ENCODE measurements at regions not wholly inside any gene's neighbourhood (a gene's known extent, or its start where the extent isn't known, plus 50 kb on each side); places are given as distances from the start of the nearest gene placed in this dataset.

DNA sequence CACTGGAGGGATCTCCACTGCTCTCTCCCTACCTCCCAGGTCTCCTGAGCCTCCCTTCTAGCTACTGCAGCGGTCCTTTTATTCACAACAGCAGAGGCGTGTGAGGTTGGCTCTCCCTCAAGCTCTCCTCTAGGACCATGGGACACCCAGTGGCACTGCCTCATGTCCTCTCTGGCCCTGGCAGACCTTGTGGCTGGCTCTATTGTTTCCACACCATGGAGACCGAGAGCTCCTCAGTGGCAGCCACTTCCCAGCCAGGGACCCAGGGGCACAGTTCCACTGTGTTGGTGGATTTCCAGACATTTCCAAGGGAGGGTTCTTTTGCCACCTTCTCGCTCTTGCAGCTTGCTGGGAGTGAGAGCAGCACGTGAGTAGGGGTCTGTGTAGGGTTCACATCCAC lies 204.9 kb downstream of the AXIN2 start:
- H3K27me3 ChIP-seq (ENCODE audit: insufficient read depth, low read depth): no peaks in the 10 kb centered on the region

DNA sequence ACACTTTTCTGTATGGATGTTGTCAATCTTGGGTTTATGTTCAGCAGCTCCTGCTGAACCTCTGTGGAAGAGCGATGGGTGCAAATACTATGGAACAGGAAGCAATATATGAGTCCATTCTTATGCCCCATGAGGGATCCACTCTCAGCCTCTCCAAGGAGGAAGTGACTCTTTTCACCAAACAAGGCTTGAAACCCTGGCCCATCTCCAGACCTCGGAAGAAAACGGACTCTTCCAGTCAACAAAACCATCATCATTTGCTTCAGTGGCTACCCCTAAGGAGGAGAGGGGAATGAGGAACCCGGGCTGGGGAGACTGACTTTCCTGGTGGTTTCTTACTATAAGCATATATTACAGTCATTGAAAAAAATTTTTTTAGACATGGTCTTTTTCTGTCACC lies 206.2 kb downstream of the AXIN2 start:
- H3K9ac ChIP-seq: no peak overlapping the region
- no peaks in the 10 kb centered on the region for H3K79me2 ChIP-seq (ENCODE audit: insufficient read depth, low read depth)

More for the DNA sequence above, 204.9 kb downstream of the AXIN2 start:
- TF ChIP-seq, protein P1, sequence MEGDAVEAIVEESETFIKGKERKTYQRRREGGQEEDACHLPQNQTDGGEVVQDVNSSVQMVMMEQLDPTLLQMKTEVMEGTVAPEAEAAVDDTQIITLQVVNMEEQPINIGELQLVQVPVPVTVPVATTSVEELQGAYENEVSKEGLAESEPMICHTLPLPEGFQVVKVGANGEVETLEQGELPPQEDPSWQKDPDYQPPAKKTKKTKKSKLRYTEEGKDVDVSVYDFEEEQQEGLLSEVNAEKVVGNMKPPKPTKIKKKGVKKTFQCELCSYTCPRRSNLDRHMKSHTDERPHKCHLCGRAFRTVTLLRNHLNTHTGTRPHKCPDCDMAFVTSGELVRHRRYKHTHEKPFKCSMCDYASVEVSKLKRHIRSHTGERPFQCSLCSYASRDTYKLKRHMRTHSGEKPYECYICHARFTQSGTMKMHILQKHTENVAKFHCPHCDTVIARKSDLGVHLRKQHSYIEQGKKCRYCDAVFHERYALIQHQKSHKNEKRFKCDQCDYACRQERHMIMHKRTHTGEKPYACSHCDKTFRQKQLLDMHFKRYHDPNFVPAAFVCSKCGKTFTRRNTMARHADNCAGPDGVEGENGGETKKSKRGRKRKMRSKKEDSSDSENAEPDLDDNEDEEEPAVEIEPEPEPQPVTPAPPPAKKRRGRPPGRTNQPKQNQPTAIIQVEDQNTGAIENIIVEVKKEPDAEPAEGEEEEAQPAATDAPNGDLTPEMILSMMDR (conservative IDR thresholded peaks at IDR 0.05; ENCODE audit: low read depth, low read length): no peak
- Histone ChIP-seq H2AFZ (ENCODE audit: low read depth) (no peak overlapping the region), H3K4me2 (no peak overlapping the region), H3K36me3 (ENCODE audit: insufficient read depth) (no peaks in the 10 kb centered on the region), H4K20me1 (ENCODE audit: insufficient read depth) (no peaks in the 10 kb centered on the region), H3K27ac (no peak overlapping the region), H3K79me2 (ENCODE audit: insufficient read depth, low read depth) (no peaks in the 10 kb centered on the region), H3K4me1 (ENCODE audit: low read depth, poor library complexity, severe bottlenecking) (no peaks in the 10 kb centered on the region), H3K9ac (no peak overlapping the region), H3K4me3 (IDR thresholded peaks at IDR 0.05; ENCODE audit: insufficient read depth, low read depth, low read length) (no peak overlapping the region)

DNA sequence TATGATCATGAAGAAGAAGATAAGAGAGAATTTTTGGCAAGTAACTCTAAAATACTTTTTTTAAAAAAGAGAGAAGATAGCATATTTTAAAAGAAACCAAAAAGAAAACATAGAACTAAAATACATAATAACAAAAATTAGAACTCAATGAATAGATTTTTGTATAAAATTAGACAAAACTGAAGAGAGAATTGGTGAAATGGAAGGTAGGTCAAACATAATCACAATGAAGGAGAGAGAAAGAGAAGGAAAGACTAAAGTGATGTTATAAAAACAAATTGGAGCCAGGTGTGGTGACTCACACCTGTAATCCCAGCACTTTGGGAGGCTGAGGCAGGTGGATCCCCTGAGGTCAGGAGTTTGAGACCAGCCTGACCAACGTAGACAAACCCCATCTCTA lies 211.5 kb downstream of the AXIN2 start:
- H3K27ac ChIP-seq: no peak overlapping the region
- H3K4me3 ChIP-seq (IDR thresholded peaks at IDR 0.05; ENCODE audit: insufficient read depth, low read depth, low read length): no peak overlapping the region
- H3K4me1 ChIP-seq (ENCODE audit: low read depth, poor library complexity, severe bottlenecking): no peaks in the 10 kb centered on the region
- no peaks in the 10 kb centered on the region for H3K27me3 ChIP-seq (ENCODE audit: insufficient read depth, low read depth)
- H3K4me2 ChIP-seq: no peak overlapping the region
- no peaks in the 10 kb centered on the region for H3K79me2 ChIP-seq (ENCODE audit: insufficient read depth, low read depth)
- H4K20me1 ChIP-seq (ENCODE audit: insufficient read depth): no peaks in the 10 kb centered on the region
- no peak overlapping the region for H2AFZ ChIP-seq (ENCODE audit: low read depth)
- no peaks in the 10 kb centered on the region for H3K36me3 ChIP-seq (ENCODE audit: insufficient read depth)
- TF ChIP-seq, protein P1 (conservative IDR thresholded peaks at IDR 0.05; ENCODE audit: low read depth, low read length): no peak
- no peak overlapping the region for H3K9ac ChIP-seq

More for the DNA sequence above, 206.2 kb downstream of the AXIN2 start:
- no peaks in the 10 kb centered on the region for H3K27me3 ChIP-seq (ENCODE audit: insufficient read depth, low read depth)
- no peaks in the 10 kb centered on the region for H4K20me1 ChIP-seq (ENCODE audit: insufficient read depth)
- no peak overlapping the region for H3K4me3 ChIP-seq (IDR thresholded peaks at IDR 0.05; ENCODE audit: insufficient read depth, low read depth, low read length)
- H3K4me1 ChIP-seq (ENCODE audit: low read depth, poor library complexity, severe bottlenecking): no peaks in the 10 kb centered on the region
- H3K27ac ChIP-seq: no peak overlapping the region
- no peaks in the 10 kb centered on the region for H3K36me3 ChIP-seq (ENCODE audit: insufficient read depth)
- H3K4me2 ChIP-seq: no peak overlapping the region
- TF ChIP-seq, protein P1 (conservative IDR thresholded peaks at IDR 0.05; ENCODE audit: low read depth, low read length): no peak
- no peak overlapping the region for H2AFZ ChIP-seq (ENCODE audit: low read depth)

DNA sequence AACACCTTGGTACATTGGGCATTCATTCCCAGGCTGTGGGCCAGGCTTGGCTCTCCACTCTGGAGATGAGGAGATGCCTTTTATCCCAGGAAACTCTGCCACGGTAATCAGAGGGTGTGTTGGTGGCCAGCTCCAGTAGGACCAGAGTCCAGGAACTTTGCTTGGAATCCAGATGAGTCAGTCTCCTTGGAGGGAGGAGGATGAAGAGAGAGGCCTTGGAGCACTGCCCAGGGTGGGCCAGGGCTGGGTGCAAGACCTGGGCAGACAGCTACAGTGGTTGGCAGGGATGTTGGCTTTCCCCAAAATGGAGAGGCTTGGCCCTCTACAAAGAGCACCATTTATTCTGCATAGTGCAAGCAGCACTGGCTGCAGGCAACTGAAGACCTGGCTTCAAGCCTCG lies 209.0 kb downstream of the RGS9 start:
- Histone ChIP-seq H4K20me1 (ENCODE audit: insufficient read depth) (no peaks in the 10 kb centered on the region), H3K4me3 (IDR thresholded peaks at IDR 0.05; ENCODE audit: insufficient read depth, low read depth, low read length) (no peak overlapping the region), H3K4me2 (no peak overlapping the region), H3K4me1 (ENCODE audit: low read depth, poor library complexity, severe bottlenecking) (no peaks in the 10 kb centered on the region), H3K27me3 (ENCODE audit: insufficient read depth, low read depth) (no peaks in the 10 kb centered on the region), H2AFZ (ENCODE audit: low read depth) (no peak overlapping the region), H3K36me3 (ENCODE audit: insufficient read depth) (no peaks in the 10 kb centered on the region), H3K27ac (no peak overlapping the region), H3K9ac (no peak overlapping the region), H3K79me2 (ENCODE audit: insufficient read depth, low read depth) (no peaks in the 10 kb centered on the region)
- TF ChIP-seq, protein P1 (conservative IDR thresholded peaks at IDR 0.05; ENCODE audit: low read depth, low read length): no peak

Data from KMS-11 (cell line).